Keratinocyte (primary cell): ENCODE measurements at regions not wholly inside any gene's neighbourhood (a gene's known extent, or its start where the extent isn't known, plus 50 kb on each side); places are given as distances from the start of the nearest gene placed in this dataset.

Experiments used
- EZH2 ChIP-seq: IDR thresholded peaks from one replicate; pipeline ENCODE4 v1.6.1; 2012; ENCODE audit warnings: inconsistent platforms, mild to moderate bottlenecking, low read length, moderate library complexity
- TF ChIP-seq, protein P1 (sequence below), 3 experiments: IDR thresholded peaks in 1 of 3; conservative IDR thresholded peaks in 1 of 3; optimal IDR thresholded peaks in 1 of 3; 2 replicates in 2 of 3; 3 replicates in 1 of 3; pipeline versions ENCODE3 to v1.5.1; 2011; ENCODE audit warnings: low read length in 3 of 3, mild to moderate bottlenecking in 3 of 3, moderate library complexity in 2 of 3, control low read depth in 1 of 3, inconsistent platforms in 1 of 3; ENCODE audit not compliant: insufficient read depth in 2 of 3; ENCODE audit errors: extremely low read depth in 1 of 3

DNA sequence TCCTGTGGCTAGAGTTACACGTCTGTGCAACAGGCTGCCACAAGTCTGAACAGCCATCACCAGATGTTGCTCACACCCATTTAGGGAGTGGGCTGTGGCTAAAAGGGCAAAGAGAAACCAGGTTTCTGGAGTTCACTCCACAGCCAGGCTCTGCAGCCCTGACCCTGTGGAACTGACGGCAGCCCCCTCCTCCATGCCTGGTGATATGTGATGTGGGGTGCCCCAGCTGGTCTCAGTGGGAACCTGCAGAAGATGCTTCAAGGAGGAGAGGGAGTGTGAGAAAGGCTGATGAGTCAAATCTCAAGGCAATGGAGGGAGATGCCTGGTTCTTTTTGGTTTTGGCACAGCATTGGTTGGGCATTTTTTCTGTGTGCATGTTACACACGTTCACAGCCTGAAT is 130.6 kb downstream of the TPRA1 start:
- TF ChIP-seq, protein P1, sequence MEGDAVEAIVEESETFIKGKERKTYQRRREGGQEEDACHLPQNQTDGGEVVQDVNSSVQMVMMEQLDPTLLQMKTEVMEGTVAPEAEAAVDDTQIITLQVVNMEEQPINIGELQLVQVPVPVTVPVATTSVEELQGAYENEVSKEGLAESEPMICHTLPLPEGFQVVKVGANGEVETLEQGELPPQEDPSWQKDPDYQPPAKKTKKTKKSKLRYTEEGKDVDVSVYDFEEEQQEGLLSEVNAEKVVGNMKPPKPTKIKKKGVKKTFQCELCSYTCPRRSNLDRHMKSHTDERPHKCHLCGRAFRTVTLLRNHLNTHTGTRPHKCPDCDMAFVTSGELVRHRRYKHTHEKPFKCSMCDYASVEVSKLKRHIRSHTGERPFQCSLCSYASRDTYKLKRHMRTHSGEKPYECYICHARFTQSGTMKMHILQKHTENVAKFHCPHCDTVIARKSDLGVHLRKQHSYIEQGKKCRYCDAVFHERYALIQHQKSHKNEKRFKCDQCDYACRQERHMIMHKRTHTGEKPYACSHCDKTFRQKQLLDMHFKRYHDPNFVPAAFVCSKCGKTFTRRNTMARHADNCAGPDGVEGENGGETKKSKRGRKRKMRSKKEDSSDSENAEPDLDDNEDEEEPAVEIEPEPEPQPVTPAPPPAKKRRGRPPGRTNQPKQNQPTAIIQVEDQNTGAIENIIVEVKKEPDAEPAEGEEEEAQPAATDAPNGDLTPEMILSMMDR (optimal IDR thresholded peaks at IDR 0.05 in 1 of 3, IDR thresholded peaks at IDR 0.05 in 1 of 3, conservative IDR thresholded peaks at IDR 0.05 in 1 of 3; ENCODE audit: extremely low read depth in 1 of 3, insufficient read depth in 2 of 3, low read length in 3 of 3): no peak
- no peak for TF ChIP-seq EZH2
